ENCODE measurements at regions not wholly inside any gene's neighbourhood (a gene's known extent, or its start where the extent isn't known, plus 50 kb on each side); places are given as distances from the start of the nearest gene placed in this dataset.

GRCh38 chr5:1651250-1651649 lies 127.5 kb upstream of the LPCAT1 start:
- TF ChIP-seq CTCF (IDR thresholded peaks at IDR 0.05) (no peak), EZH2 (IDR thresholded peaks at IDR 0.05; ENCODE audit: borderline replicate concordance, insufficient read depth, low read depth, low read length, poor library complexity, severe bottlenecking) (no peak)
